ENCODE measurements at regions not wholly inside any gene's neighbourhood (a gene's known extent, or its start where the extent isn't known, plus 50 kb on each side); places are given as distances from the start of the nearest gene placed in this dataset.

- Histone ChIP-seq H3K4me3 (no peak overlapping the region), H3K27ac (no peak overlapping the region), H3K36me3 (no peaks in the 10 kb centered on the region), H3K9me3 (ENCODE audit: low read depth) (no peaks in the 10 kb centered on the region), H3K27me3 (no peaks in the 10 kb centered on the region), H3K4me1 (ENCODE audit: low read depth) (no peaks in the 10 kb centered on the region)
- peak in 1 of 2 donors; percentile 17 for DNase-seq (ENCODE audit: low read depth in 1 of 2, low spot score in 1 of 2)
- TF ChIP-seq, protein P1, sequence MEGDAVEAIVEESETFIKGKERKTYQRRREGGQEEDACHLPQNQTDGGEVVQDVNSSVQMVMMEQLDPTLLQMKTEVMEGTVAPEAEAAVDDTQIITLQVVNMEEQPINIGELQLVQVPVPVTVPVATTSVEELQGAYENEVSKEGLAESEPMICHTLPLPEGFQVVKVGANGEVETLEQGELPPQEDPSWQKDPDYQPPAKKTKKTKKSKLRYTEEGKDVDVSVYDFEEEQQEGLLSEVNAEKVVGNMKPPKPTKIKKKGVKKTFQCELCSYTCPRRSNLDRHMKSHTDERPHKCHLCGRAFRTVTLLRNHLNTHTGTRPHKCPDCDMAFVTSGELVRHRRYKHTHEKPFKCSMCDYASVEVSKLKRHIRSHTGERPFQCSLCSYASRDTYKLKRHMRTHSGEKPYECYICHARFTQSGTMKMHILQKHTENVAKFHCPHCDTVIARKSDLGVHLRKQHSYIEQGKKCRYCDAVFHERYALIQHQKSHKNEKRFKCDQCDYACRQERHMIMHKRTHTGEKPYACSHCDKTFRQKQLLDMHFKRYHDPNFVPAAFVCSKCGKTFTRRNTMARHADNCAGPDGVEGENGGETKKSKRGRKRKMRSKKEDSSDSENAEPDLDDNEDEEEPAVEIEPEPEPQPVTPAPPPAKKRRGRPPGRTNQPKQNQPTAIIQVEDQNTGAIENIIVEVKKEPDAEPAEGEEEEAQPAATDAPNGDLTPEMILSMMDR (IDR thresholded peaks at IDR 0.05; ENCODE audit: low read depth, low read length) = no peak
Measured at GRCh38 chr12:127257366-127257935, 1009.5 kb upstream of the TMEM132C start.

DNA sequence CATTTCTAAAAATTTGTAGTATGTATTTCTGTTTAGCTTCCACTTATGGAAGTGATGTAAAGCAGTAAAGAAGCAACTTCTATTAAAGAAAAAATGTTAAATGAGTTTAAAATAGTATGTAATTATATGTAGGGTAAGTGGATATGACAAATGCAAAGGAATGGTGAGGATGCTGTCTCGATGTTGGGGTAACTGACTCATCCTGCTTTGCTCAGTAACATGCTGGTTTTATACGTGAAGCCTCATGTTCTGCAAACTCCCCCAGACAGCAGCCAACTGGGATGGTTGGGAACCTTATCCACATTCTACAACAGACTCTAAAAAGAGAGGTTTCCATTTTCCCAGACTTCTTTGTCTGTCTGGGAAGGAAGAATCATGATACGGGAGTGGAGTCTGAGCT is 1006.4 kb upstream of the TMEM132C start:
- no peaks in the 10 kb centered on the region for H3K9me3 ChIP-seq (ENCODE audit: low read depth)
- no peaks in the 10 kb centered on the region for H3K27me3 ChIP-seq
- H3K4me1 ChIP-seq (ENCODE audit: low read depth) = no peaks in the 10 kb centered on the region
- no peak overlapping the region for H3K27ac ChIP-seq
- no peak for DNase-seq (ENCODE audit: low read depth in 1 of 2, low spot score in 1 of 2)
- TF ChIP-seq, protein P1 (IDR thresholded peaks at IDR 0.05; ENCODE audit: low read depth, low read length) = no peak
- no peaks in the 10 kb centered on the region for H3K36me3 ChIP-seq
- no peak overlapping the region for H3K4me3 ChIP-seq

- Histone ChIP-seq H3K4me1 (ENCODE audit: low read depth) (no peaks in the 10 kb centered on the region), H3K27me3 (no peaks in the 10 kb centered on the region), H3K27ac (no peak overlapping the region), H3K9me3 (ENCODE audit: low read depth) (no peaks in the 10 kb centered on the region), H3K4me3 (no peak overlapping the region), H3K36me3 (no peaks in the 10 kb centered on the region)
- TF ChIP-seq, protein P1 (IDR thresholded peaks at IDR 0.05; ENCODE audit: low read depth, low read length) = no peak
- DNase-seq (ENCODE audit: low read depth in 1 of 2, low spot score in 1 of 2) = no peak
Measured at GRCh38 chr12:127260999-127261398, 1006.0 kb upstream of the TMEM132C start.

DNA sequence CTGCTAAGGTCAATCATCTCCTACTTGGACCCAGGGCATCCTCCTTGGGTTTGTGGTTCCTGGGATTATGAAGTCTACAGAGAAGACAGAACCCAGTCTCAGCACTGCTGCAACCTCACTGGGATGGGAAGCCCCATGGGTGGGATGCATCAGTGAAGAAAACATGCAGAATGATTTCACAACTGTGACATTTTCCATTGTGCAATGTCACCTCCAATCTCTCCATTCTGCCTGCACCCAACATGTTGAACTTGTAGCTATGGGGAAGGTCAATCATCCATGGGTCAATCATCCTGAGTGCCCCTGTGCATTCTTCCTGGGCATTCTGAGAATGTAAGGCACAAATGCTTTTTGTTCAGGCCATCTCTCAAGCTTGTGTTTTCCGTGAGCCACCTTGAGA is 1004.4 kb upstream of the TMEM132C start:
- no peak for DNase-seq (ENCODE audit: low read depth in 1 of 2, low spot score in 1 of 2)

GRCh38 chr12:127263621-127264020 is 1003.3 kb upstream of the TMEM132C start:
- no peak overlapping the region for H3K27ac ChIP-seq
- no peaks in the 10 kb centered on the region for H3K36me3 ChIP-seq
- no peak overlapping the region for H3K4me3 ChIP-seq
- DNase-seq (ENCODE audit: low read depth in 1 of 2, low spot score in 1 of 2) = no peak
- no peaks in the 10 kb centered on the region for H3K9me3 ChIP-seq (ENCODE audit: low read depth)
- no peaks in the 10 kb centered on the region for H3K27me3 ChIP-seq
- TF ChIP-seq, protein P1 (IDR thresholded peaks at IDR 0.05; ENCODE audit: low read depth, low read length) = no peak
- H3K4me1 ChIP-seq (ENCODE audit: low read depth) = no peaks in the 10 kb centered on the region

More for the DNA sequence above, 1004.4 kb upstream of the TMEM132C start:
- Histone ChIP-seq H3K36me3 (no peaks in the 10 kb centered on the region), H3K27me3 (no peaks in the 10 kb centered on the region), H3K27ac (no peak overlapping the region), H3K4me3 (no peak overlapping the region), H3K4me1 (ENCODE audit: low read depth) (no peaks in the 10 kb centered on the region), H3K9me3 (ENCODE audit: low read depth) (no peaks in the 10 kb centered on the region)
- TF ChIP-seq, protein P1 (IDR thresholded peaks at IDR 0.05; ENCODE audit: low read depth, low read length) = no peak
